ENCODE measurements at regions not wholly inside any gene's neighbourhood (a gene's known extent, or its start where the extent isn't known, plus 50 kb on each side); places are given as distances from the start of the nearest gene placed in this dataset.

- no peaks in the 10 kb centered on the region for H3K9me3 Mint-ChIP-seq (ENCODE audit: unreplicated experiment)
- intact Hi-C loops (cut with micrococcal nuclease), result no loop called here
- no peaks in the 10 kb centered on the region for H3K27me3 Mint-ChIP-seq (ENCODE audit: insufficient read depth, unreplicated experiment)
- CTCF ChIA-PET, result interaction anchor here (1.3 to 2.3 kb wide), 2 partner anchors 13 to 20 kb away, joined by 3 to 7 read pairs; no protein-coding TSS in a partner anchor
- H3K27ac Mint-ChIP-seq (ENCODE audit: low read depth, unreplicated experiment), result no peak overlapping the region
- no peak for DNase-seq (ENCODE audit: unreplicated experiment)
- POLR2A ChIA-PET, result no interaction called here
- H3K4me3 Mint-ChIP-seq (ENCODE audit: unreplicated experiment), result no peak overlapping the region
- no peaks in the 10 kb centered on the region for H3K4me1 Mint-ChIP-seq (ENCODE audit: insufficient read depth, unreplicated experiment)
- no peak for TF ChIP-seq CTCF (IDR thresholded peaks at IDR 0.05; ENCODE audit: unreplicated experiment)
- BruUV-seq (replicated peaks), result no TSS peak
- H3K36me3 Mint-ChIP-seq (ENCODE audit: insufficient read depth, unreplicated experiment), result no peaks in the 10 kb centered on the region
Observed at GRCh38 chr3:18835021-18835420, 313.3 kb upstream of the KCNH8 start.

GRCh38 chr3:18830087-18830486 lies 318.2 kb upstream of the KCNH8 start:
- ChIA-PET POLR2A (no interaction called here), CTCF (interaction anchor here (0.5 kb wide), 1 partner anchor 703 kb away, joined by 3 read pairs; no protein-coding TSS in a partner anchor)
- Mint-ChIP-seq H3K4me3 (ENCODE audit: unreplicated experiment) (no peak overlapping the region), H3K9me3 (ENCODE audit: unreplicated experiment) (no peaks in the 10 kb centered on the region), H3K36me3 (ENCODE audit: insufficient read depth, unreplicated experiment) (no peaks in the 10 kb centered on the region), H3K27me3 (ENCODE audit: insufficient read depth, unreplicated experiment) (no peaks in the 10 kb centered on the region), H3K27ac (ENCODE audit: low read depth, unreplicated experiment) (no peak overlapping the region), H3K4me1 (ENCODE audit: insufficient read depth, unreplicated experiment) (peaks cover 4% of the 10 kb centered on the region)
- no TSS peak for BruUV-seq (replicated peaks)
- TF ChIP-seq CTCF (IDR thresholded peaks at IDR 0.05; ENCODE audit: unreplicated experiment), result no peak
- no peak for DNase-seq (ENCODE audit: unreplicated experiment)
- intact Hi-C loops (cut with micrococcal nuclease), result no loop called here

- Mint-ChIP-seq H3K4me1 (ENCODE audit: insufficient read depth, unreplicated experiment) (peaks cover 4% of the 10 kb centered on the region), H3K4me3 (ENCODE audit: unreplicated experiment) (no peak overlapping the region), H3K27me3 (ENCODE audit: insufficient read depth, unreplicated experiment) (no peaks in the 10 kb centered on the region), H3K36me3 (ENCODE audit: insufficient read depth, unreplicated experiment) (no peaks in the 10 kb centered on the region), H3K27ac (ENCODE audit: low read depth, unreplicated experiment) (no peak overlapping the region), H3K9me3 (ENCODE audit: unreplicated experiment) (no peaks in the 10 kb centered on the region)
- DNase-seq (ENCODE audit: unreplicated experiment), result no peak
- ChIA-PET POLR2A (no interaction called here), CTCF (no interaction called here)
- intact Hi-C loops (cut with micrococcal nuclease), result no loop called here
- TF ChIP-seq CTCF (IDR thresholded peaks at IDR 0.05; ENCODE audit: unreplicated experiment), result no peak
- no TSS peak for BruUV-seq (replicated peaks)
Observed at GRCh38 chr3:18828637-18829036, 319.7 kb upstream of the KCNH8 start.

GRCh38 chr3:18827664-18828063 lies 320.6 kb upstream of the KCNH8 start:
- TF ChIP-seq CTCF (IDR thresholded peaks at IDR 0.05; ENCODE audit: unreplicated experiment), result no peak
- Mint-ChIP-seq H3K9me3 (ENCODE audit: unreplicated experiment) (no peaks in the 10 kb centered on the region), H3K27ac (ENCODE audit: low read depth, unreplicated experiment) (no peak overlapping the region), H3K4me1 (ENCODE audit: insufficient read depth, unreplicated experiment) (peaks cover 4% of the 10 kb centered on the region), H3K27me3 (ENCODE audit: insufficient read depth, unreplicated experiment) (no peaks in the 10 kb centered on the region), H3K4me3 (ENCODE audit: unreplicated experiment) (no peak overlapping the region), H3K36me3 (ENCODE audit: insufficient read depth, unreplicated experiment) (no peaks in the 10 kb centered on the region)
- CTCF ChIA-PET, result no interaction called here
- DNase-seq (ENCODE audit: unreplicated experiment), result no peak
- intact Hi-C loops (cut with micrococcal nuclease), result no loop called here
- BruUV-seq (replicated peaks), result no TSS peak
- POLR2A ChIA-PET, result no interaction called here
